HG02623 (cell line): ENCODE measurements at regions not wholly inside any gene's neighbourhood (a gene's known extent, or its start where the extent isn't known, plus 50 kb on each side); places are given as distances from the start of the nearest gene placed in this dataset.
"Not testable (repeated sequence)": the region's sequence is repeated elsewhere in the genome, so short reads cannot be mapped to it uniquely, and the experiment has no call there.

Experiments
- ATAC-seq: cut with Tn5 transposase; IDR thresholded peaks from one replicate; pipeline ENCODE4 v1.9.1; 2021; ENCODE audit warnings: moderate library complexity; ENCODE audit not compliant: unreplicated experiment

GRCh38 chr4:147139455-147140198 is 194.0 kb upstream of the TTC29 start:
- ATAC-seq: no peak

DNA sequence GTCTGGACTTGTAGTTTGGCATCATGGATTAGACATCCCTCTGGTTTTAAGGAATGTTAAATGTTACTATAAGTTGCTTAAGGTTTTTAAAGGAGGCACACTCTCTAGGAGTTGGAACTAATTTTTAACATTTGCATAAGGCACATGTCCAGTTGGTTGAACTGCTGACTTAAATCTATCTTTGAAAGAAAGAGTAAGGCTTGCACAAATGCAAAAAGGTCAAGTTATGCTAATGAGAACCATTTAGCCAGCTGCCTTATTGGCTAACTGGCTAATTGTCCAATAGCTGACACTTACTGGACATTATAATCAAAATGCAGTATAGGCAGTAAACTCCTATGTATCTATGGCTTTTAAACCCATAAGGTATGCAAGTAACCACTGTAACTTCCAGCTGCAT is 206.1 kb upstream of the TTC29 start:
- no peak for ATAC-seq

- ATAC-seq: no peak
These were observed 212.4 kb upstream of the TTC29 start for GRCh38 chr4:147157860-147158701.

DNA sequence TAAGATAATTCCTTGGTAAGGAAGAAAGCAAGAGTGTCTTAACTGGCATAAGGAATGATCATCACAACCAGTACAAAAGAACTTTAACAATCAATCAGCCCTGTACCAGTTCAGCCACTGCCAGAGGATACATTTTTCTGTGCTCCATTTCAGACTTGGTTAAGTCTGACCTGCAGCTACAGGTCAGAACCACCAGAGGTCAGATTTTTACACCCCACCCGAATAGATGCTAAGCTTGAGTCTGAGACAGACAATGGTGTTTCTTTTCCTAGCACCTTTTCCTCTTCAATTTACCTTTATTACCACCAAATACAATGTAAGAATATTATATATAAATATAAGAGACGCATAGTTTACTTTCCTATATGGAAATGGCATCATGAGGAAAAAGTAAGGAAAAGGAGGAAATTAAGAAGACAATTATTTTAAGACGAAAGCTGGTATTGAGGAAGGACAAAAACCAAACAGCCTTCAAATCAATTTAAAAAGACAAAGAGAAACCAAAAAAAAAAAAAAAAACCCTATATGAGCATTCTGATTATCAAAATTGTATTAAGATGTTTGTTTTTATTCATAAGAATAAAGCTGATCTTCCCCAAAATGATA is 215.3 kb upstream of the TTC29 start:
- peak; percentile 94 for ATAC-seq

GRCh38 chr4:147163311-147163710 is 217.6 kb upstream of the TTC29 start:
- no peak for ATAC-seq

DNA sequence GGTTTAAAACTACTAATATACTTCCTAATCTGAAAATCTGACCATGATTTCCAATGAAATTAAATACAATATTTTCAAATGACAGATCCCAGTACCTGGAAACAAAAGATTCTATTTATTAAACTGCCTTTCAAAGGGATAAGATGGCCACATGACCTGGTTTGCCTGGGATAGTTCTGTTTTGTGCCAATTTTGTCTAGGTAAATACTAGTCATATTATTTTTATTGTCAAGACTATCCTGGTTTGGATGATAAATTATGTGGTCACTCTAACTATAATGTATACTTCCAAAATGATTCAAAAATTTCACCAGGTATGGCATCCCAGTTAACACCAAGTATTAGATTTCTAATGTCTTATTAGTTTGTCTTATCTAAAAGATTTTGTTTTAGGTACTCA is 222.5 kb upstream of the TTC29 start:
- ATAC-seq: not testable (repeated sequence)

- no peak for ATAC-seq
These were observed 227.7 kb upstream of the TTC29 start for GRCh38 chr4:147173322-147173721.

DNA sequence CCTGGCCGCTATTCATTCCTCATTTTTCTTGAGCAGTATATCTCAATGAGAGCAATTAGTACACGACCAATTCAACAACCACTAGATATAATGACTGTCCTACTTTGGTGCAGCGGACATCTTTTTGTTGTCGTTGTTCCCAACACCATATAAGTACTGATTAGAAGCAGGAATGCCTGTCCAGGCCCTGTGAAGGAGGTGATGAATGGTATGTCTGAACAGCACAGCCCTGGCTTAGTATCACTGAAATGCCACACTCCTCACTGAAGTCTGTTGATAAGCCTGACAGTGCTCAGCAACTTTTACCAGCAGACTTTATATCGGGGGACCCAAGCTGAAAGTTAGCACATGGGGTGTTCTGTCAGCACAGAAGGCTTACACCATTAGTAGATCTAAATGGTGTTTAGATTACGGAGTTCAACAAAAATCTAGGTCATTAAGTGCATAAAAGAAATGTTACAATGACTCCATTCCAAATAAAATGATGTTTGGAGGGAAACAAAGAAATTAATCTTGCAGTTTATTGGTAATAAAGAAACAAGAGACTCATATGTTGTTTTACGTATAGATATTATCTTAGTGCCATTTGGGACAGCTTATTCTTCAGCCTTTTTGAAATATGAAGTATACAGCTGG is 228.3 kb upstream of the TTC29 start:
- no peak for ATAC-seq

DNA sequence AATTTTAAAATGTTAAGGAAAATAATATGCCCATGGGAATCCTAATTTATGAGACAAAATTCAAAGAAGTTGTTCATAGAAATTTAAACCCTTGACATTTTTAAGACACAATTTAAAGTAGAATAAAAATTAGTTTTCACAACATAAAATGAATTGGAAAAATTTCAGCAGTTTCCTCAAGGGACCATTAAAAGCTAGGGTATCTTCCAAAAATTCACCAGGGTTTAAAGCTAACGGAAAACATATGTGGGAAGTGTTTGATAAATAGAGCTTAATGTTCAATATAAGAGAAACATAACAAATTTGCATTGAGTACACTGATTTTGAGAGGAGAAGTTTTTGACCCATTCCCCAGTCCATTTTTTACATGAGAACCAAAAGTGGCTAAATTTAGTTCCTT is 228.9 kb upstream of the TTC29 start:
- no peak for ATAC-seq

GRCh38 chr4:147175460-147176025 is 229.9 kb upstream of the TTC29 start:
- ATAC-seq: no peak

GRCh38 chr4:147182041-147182440 is 236.4 kb upstream of the TTC29 start:
- ATAC-seq: no peak

DNA sequence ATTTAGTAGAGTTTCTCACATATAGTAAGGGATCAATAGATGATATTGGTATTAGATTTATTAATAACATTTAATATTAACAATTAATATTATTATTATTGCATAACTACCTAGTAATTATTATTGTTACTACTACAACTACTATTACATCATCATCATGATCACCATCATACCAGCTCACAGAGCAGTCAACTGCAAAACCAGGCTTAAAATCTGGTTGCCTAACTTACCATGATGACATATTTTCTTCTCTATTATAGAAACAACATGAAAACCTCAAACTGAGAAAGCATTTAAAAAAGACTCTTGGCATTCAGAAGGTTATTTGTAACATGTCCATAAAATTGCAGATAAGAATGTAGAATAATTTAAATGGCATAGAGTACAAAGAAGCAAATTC is 247.0 kb upstream of the TTC29 start:
- no peak for ATAC-seq

GRCh38 chr4:147194114-147194513 is 248.4 kb upstream of the TTC29 start:
- no peak for ATAC-seq

DNA sequence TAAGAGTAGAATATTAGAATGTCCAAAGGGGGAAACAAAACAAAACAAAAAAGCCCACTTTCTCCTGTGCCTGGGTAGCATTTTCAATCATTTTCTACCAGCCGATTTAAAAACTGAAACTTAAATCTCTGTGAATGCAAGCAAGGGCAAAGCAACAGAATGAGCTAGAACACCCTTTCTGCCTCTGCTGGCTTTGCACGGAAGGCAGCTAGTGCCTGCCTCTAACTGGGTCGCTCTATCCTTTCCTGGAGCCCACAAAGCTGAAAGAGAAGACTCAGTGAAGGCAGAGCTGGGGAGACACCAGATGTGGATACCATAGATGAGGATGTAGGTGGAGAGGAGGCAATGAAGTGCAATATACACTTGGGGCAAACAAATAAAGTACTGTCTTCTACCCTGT is 248.9 kb upstream of the TTC29 start:
- no peak for ATAC-seq

DNA sequence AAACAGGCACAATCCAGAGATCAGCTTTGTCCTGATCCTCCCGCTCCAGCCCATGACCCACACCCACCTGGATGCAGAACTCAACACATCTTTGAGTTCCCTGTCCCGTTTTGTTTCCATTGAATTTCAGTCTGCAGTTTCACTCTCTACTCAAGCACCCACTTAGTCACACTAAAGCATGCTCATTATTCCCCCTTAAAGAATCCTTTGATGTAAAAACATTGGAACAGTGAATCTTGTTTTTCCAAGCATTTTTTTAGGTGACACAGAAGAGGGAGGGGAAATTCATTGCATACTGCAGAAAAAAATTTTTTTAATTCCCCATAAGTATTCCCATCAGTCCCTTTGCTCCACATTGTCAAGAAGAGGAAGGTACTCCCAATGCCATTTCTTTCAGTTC is 249.7 kb upstream of the TTC29 start:
- ATAC-seq: no peak

DNA sequence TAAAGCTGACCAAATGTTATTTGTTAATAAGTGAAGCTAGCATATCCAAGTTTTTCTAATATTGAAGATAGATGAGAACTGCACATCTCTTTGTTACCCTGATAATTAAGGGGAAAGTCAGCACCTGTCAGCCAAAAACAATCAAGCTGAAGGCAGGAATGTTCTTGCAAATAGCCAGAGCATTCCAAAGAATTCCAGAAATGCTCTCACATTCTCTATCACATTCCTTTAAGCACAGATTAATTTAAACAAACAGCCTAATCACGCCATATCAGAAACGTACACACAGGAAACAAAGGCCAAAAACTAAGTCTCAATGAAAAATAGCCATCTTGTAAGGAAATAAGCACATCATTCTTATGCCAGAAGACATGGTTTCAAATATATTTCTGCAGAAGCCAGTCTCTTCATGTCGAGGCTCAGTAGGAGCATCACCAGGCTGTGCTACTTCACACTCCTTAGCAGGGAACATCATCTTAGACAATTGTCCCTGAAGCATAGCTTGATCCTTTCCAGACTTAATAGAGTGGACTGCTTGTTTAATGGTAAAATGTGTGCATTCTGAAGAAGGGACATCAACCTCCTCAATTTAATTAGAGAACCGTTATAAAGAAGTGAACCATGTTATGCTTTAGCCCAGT is 252.9 kb upstream of the TTC29 start:
- ATAC-seq: no peak

GRCh38 chr4:147201016-147201415 is 255.4 kb upstream of the TTC29 start:
- no peak for ATAC-seq

DNA sequence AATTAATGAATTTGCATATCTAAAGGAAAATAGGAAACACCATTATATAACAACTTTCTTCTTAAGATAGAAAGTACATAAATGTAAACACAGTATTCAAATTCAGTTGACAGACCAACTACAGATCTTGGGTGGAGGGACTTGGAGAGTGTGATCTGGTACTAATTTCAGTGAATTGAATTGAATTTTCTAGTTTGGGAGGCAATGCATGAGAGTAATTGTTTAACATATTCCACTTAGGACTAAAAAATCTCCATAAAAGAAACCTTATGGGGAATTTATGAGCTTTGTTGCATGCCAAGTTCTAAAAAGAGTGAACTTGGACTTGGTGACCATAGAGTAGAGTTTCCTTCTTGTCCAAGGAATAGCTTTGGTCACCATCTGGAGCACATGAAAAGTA is 261.1 kb upstream of the TTC29 start:
- no peak for ATAC-seq

DNA sequence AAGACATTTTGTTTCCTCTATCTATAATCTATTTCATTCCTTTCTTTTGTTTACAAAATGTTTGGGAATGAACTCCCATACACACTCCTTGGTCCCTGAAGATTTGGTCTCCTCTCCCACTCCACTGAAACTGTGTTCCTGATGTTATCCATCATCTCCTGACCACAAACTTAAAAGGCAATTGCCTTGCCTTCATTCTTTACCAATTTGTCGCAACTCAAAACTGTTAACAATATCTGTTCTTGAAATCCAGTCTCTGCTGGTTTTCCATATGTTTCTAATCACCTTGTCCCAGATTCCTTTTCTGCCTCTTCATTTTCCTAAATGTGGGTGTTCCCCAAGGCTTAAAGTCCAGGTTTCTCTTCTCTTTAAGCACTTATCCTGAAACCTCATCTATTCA is 262.2 kb upstream of the TTC29 start:
- no peak for ATAC-seq

GRCh38 chr4:147217655-147218054 is 263.2 kb upstream of the EDNRA start:
- no peak for ATAC-seq

DNA sequence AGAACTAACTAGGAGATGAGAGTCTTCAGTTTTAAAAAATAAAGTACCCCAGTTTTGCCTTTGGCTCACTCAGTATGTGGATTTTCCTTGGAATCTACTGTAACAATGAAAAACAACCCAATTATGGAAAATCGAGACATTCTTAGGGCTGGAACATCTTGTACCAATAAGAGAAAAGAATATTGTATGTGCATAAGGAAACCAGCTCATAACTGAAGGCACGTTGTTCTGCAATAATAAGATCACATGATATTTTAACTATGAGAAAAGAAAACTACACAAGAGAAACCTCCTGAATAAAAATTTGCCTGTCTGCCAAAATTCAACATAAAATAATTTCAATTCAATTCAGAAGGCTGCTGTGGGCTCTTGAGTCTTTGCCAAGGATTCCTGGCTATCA is 261.8 kb upstream of the EDNRA start:
- ATAC-seq: no peak
